ENCODE measurements at regions not wholly inside any gene's neighbourhood (a gene's known extent, or its start where the extent isn't known, plus 50 kb on each side); places are given as distances from the start of the nearest gene placed in this dataset.

DNA sequence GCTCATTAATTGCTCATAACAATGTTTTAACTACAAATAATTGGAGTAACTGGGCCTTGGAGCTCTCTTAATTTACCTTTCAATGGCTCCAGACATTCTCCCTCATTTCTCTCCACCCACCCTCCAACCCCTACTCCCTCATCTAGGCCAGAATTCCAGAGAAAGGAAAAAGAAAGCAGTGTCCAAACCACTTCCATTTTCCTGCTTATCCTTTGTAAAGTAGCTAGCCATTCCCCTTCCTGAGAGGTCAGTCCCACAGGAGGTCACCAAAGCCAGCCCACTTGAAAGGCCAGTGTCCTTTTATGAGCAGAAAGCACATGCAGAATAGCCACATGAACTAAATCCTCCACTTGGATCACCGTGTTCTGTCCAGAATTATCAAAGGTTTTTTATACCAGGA lies 404.8 kb upstream of the FAT3 start:
- no peak for DNase-seq (ENCODE audit: low read depth, low spot score)
- dilution Hi-C loops (cut with MboI; ENCODE audit: extremely low pct_ligation_motif_present, low sequenced_read_pairs): no loop called here
- no peaks in the 10 kb centered on the region for H3K9me1 ChIP-seq (replicated peaks; ENCODE audit: control insufficient read depth, extremely low read depth, insufficient read depth, low read length)
- no peaks in the 10 kb centered on the region for H3K9me3 ChIP-seq (replicated peaks; ENCODE audit: control insufficient read depth, insufficient read depth, low read length)
- no peak overlapping the region for H3K4me2 ChIP-seq (ENCODE audit: insufficient read depth, low read length)
- ChIA-PET POLR2A (no interaction called here), CTCF (no interaction called here)
- no peaks in the 10 kb centered on the region for H4K20me1 ChIP-seq (replicated peaks; ENCODE audit: control insufficient read depth, extremely low read depth, insufficient read depth, low read length)
- H3K36me3 ChIP-seq (ENCODE audit: control insufficient read depth in 2 of 2, extremely low read depth in 1 of 2, insufficient read depth in 2 of 2, low read length in 2 of 2): no peaks in the 10 kb centered on the region
- TF ChIP-seq, protein P1, sequence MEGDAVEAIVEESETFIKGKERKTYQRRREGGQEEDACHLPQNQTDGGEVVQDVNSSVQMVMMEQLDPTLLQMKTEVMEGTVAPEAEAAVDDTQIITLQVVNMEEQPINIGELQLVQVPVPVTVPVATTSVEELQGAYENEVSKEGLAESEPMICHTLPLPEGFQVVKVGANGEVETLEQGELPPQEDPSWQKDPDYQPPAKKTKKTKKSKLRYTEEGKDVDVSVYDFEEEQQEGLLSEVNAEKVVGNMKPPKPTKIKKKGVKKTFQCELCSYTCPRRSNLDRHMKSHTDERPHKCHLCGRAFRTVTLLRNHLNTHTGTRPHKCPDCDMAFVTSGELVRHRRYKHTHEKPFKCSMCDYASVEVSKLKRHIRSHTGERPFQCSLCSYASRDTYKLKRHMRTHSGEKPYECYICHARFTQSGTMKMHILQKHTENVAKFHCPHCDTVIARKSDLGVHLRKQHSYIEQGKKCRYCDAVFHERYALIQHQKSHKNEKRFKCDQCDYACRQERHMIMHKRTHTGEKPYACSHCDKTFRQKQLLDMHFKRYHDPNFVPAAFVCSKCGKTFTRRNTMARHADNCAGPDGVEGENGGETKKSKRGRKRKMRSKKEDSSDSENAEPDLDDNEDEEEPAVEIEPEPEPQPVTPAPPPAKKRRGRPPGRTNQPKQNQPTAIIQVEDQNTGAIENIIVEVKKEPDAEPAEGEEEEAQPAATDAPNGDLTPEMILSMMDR (IDR thresholded peaks at IDR 0.05; ENCODE audit: extremely low read depth in 1 of 2, insufficient read depth in 1 of 2, low read depth in 1 of 2, low read length in 2 of 2): no peak
- TF ChIP-seq GATA2 (IDR thresholded peaks at IDR 0.05; ENCODE audit: insufficient read depth, insufficient read length, low read depth, low read length) (no peak), FOS (IDR thresholded peaks at IDR 0.05; ENCODE audit: borderline replicate concordance, insufficient read depth, low read length) (no peak), MAX (IDR thresholded peaks at IDR 0.05; ENCODE audit: insufficient read depth, insufficient read length) (no peak), POLR2A (IDR thresholded peaks at IDR 0.05; ENCODE audit: low read depth, low read length) (no peak), POLR2AphosphoS5 (IDR thresholded peaks at IDR 0.05; ENCODE audit: insufficient read depth, low read depth, low read length) (no peak), EZH2 (IDR thresholded peaks at IDR 0.05; ENCODE audit: borderline replicate concordance, low read depth, low read length, severe bottlenecking) (no peak), MYC (IDR thresholded peaks at IDR 0.05; ENCODE audit: low read depth, low read length) (no peak), JUN (IDR thresholded peaks at IDR 0.05; ENCODE audit: borderline replicate concordance, insufficient read depth, insufficient read length, low read depth) (no peak)
- intact Hi-C loops (cut with micrococcal nuclease): no loop called here
- BruUV-seq (replicated peaks): no TSS peak
- H3K27ac ChIP-seq (ENCODE audit: insufficient read depth, low read depth, low read length): no peak overlapping the region
- no peak overlapping the region for H3K4me3 ChIP-seq (replicated peaks in 1 of 3; ENCODE audit: insufficient read depth in 1 of 3, low read depth in 1 of 3, low read length in 3 of 3)
- no peak overlapping the region for H3K9ac ChIP-seq (replicated peaks; ENCODE audit: extremely low read depth, insufficient read depth, low read length)
- no peak for FAIRE-seq
- no peaks in the 10 kb centered on the region for H3K4me1 ChIP-seq (ENCODE audit: control insufficient read depth, extremely low read depth, insufficient read depth, low read length)
- no peaks in the 10 kb centered on the region for H3K27me3 ChIP-seq (ENCODE audit: control insufficient read depth in 2 of 2, insufficient read depth in 2 of 2, low read length in 2 of 2)
- H3K79me2 ChIP-seq (ENCODE audit: control insufficient read depth, insufficient read depth, low read length): no peaks in the 10 kb centered on the region
- H2AFZ ChIP-seq (ENCODE audit: low read depth, low read length): no peak overlapping the region

Data from endothelial cell of umbilical vein (primary cell).